ENCODE measurements at regions not wholly inside any gene's neighbourhood (a gene's known extent, or its start where the extent isn't known, plus 50 kb on each side); places are given as distances from the start of the nearest gene placed in this dataset.

GRCh38 chr6:1024161-1024560 is 287.7 kb upstream of the FOXQ1 start:
- Histone ChIP-seq H3K27me3 (no peaks in the 10 kb centered on the region), H3K9me3 (no peaks in the 10 kb centered on the region), H3K4me3 (no peak overlapping the region), H3K27ac (no peak overlapping the region), H3K4me1 (no peaks in the 10 kb centered on the region), H3K36me3 (no peaks in the 10 kb centered on the region)
- intact Hi-C loops (cut with DNase I) = no loop called here
- TF ChIP-seq POLR2A (IDR thresholded peaks at IDR 0.05) (no peak), CTCF (IDR thresholded peaks at IDR 0.05) (no peak)
- 89% methylated on average over 3 of the region's 6 CpGs for WGBS (ENCODE audit: insufficient coverage, low coverage, low lambda C conversion rate, missing lambda C conversion rate)
- no peak for DNase-seq
- no peak for ATAC-seq

GRCh38 chr6:1023229-1023628 is 288.7 kb upstream of the FOXQ1 start:
- no peaks in the 10 kb centered on the region for H3K27me3 ChIP-seq
- intact Hi-C loops (cut with DNase I) = no loop called here
- TF ChIP-seq POLR2A (IDR thresholded peaks at IDR 0.05) = no peak
- no peak for TF ChIP-seq CTCF (IDR thresholded peaks at IDR 0.05)
- H3K9me3 ChIP-seq = no peaks in the 10 kb centered on the region
- DNase-seq (no peak), ATAC-seq (no peak)
- H3K4me1 ChIP-seq = no peaks in the 10 kb centered on the region
- no peak overlapping the region for H3K27ac ChIP-seq
- no peak overlapping the region for H3K4me3 ChIP-seq
- no peaks in the 10 kb centered on the region for H3K36me3 ChIP-seq
- whole genome bisulfite sequencing (ENCODE audit: insufficient coverage, low coverage, low lambda C conversion rate, missing lambda C conversion rate) = no CpG with 5 or more reads among the region's 4 CpGs

GRCh38 chr6:1022719-1023118 is 289.2 kb upstream of the FOXQ1 start:
- no peaks in the 10 kb centered on the region for H3K4me1 ChIP-seq
- H3K27me3 ChIP-seq = no peaks in the 10 kb centered on the region
- no peak overlapping the region for H3K27ac ChIP-seq
- no CpG with 5 or more reads among the region's 2 CpGs for WGBS (ENCODE audit: insufficient coverage, low coverage, low lambda C conversion rate, missing lambda C conversion rate)
- ATAC-seq = no peak
- intact Hi-C loops (cut with DNase I) = no loop called here
- DNase-seq = no peak
- TF ChIP-seq POLR2A (IDR thresholded peaks at IDR 0.05) = no peak
- TF ChIP-seq CTCF (IDR thresholded peaks at IDR 0.05) = no peak
- H3K36me3 ChIP-seq = no peaks in the 10 kb centered on the region
- H3K4me3 ChIP-seq = no peak overlapping the region
- no peaks in the 10 kb centered on the region for H3K9me3 ChIP-seq

- Histone ChIP-seq H3K27ac (no peak overlapping the region), H3K36me3 (no peaks in the 10 kb centered on the region), H3K4me1 (no peaks in the 10 kb centered on the region), H3K27me3 (no peaks in the 10 kb centered on the region), H3K9me3 (no peaks in the 10 kb centered on the region), H3K4me3 (no peak overlapping the region)
- no peak for ATAC-seq
- no peak for TF ChIP-seq CTCF (IDR thresholded peaks at IDR 0.05)
- TF ChIP-seq POLR2A (IDR thresholded peaks at IDR 0.05) = no peak
- intact Hi-C loops (cut with DNase I) = no loop called here
- 50% methylated on average over 1 of the region's 2 CpGs for WGBS (ENCODE audit: insufficient coverage, low coverage, low lambda C conversion rate, missing lambda C conversion rate)
- no peak for DNase-seq
Measured at GRCh38 chr6:1020837-1021236, 291.1 kb upstream of the FOXQ1 start.

- Histone ChIP-seq H3K27me3 (no peaks in the 10 kb centered on the region), H3K27ac (no peak overlapping the region), H3K4me1 (no peaks in the 10 kb centered on the region), H3K9me3 (no peaks in the 10 kb centered on the region), H3K36me3 (no peaks in the 10 kb centered on the region), H3K4me3 (no peak overlapping the region)
- no peak for TF ChIP-seq POLR2A (IDR thresholded peaks at IDR 0.05)
- ATAC-seq = no peak
- intact Hi-C loops (cut with DNase I) = no loop called here
- DNase-seq = no peak
- WGBS (ENCODE audit: insufficient coverage, low coverage, low lambda C conversion rate, missing lambda C conversion rate) = 80% methylated on average over 1 of the region's 6 CpGs
Measured at GRCh38 chr6:1020133-1020532, 291.8 kb upstream of the FOXQ1 start.
